ENCODE measurements at regions not wholly inside any gene's neighbourhood (a gene's known extent, or its start where the extent isn't known, plus 50 kb on each side); places are given as distances from the start of the nearest gene placed in this dataset.

DNA sequence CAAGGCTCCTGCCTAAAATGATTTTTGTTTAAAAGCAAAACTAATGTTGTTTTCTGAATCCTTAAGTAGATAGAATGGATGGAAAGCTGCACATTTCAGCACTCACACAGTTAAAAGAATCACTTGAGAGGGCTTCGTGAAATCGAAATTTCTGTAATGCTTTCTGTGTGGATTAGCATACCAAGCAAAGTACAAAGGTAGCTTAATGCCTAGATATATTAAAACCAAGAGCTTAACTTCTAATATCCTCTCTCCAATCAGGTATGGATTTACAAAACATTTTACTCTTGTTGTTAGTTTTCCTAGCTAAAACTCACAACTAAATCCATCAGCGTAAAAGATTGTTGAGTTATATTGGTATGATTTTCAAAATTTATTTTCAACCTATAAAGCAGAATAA, 378.8 kb upstream of the PRMT6 start:
- no peak for DNase-seq (ENCODE audit: low spot score)

DNA sequence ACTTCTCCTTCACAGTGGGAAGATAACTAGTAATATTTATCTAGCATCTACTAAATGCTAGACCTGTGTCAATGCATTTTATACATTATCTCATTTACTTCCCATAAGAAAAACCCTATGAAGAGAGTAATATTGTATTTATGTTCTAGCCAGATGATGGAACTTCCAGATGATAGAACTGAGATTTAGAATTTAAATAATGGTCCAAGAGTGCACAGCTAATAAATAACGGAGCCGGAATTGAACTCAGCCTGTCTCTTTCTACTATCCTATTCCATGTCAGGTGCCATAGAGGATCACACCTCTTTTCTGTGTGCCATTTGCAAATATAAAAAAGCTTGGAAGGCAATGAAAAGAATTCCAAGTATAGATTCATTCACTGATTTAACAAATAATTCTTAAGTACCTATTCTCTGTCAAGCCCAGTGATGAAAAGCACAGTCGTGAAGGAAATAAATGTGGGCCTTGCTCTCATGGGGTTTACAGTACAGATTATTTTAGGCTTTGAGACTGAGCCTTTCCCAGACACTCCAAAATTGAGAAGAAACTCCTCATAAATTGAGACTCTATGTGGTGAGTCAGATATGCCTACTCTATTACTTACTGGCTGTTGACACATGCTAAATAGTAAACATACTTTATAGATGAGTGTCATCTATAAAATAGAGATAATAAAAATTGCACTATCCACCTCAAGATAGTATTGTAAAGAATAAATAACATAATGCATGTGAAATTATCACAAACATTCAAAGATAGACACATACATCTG, 378.0 kb upstream of the PRMT6 start:
- no peak for DNase-seq (ENCODE audit: low spot score)

DNA sequence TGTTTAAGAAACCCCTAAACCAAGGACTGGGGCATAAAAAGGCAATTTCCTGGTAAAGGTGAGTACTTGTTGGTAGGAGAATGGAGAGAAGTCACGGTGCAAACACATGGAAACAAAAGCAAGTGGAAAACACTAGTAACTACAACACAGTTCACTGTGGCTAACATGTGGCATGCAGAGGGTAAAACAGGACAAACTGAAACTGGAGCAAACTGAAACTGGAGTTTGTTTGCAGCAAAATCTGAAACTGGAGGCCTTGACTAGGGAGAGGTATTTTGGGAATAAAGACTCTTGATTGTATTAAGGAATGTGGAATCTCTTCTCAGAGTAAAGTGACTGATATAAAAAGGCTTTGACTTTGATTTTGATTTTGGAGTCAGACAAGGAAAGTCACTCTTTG, 376.3 kb upstream of the PRMT6 start:
- no peak for DNase-seq (ENCODE audit: low spot score)

DNA sequence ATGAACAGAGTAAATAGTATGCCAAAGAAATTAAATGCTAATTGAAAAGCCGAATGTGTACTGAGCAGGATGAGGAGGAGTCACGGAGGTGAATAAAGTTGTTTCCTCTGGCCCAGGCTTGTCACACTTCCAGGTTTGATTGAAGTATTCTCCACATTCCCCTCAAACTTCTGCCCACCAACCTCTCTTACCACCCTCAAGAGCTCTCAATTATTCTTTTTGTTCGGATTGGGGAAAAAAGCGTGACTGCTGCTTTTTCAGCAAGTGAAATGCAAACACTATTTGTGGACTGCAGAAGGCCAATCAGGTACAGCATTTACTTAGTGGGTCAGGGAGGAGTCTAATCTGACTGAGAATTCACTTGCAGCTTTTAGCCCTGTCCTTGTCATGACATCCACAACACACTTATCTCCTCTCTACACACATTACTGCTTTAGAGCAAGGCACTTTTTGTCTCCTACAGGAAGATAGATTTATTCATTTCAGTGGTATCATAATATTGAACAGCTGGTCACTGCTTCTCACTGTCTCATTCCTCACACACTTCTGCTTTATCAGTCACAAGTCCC, 375.6 kb upstream of the PRMT6 start:
- DNase-seq (ENCODE audit: low spot score), result no peak

DNA sequence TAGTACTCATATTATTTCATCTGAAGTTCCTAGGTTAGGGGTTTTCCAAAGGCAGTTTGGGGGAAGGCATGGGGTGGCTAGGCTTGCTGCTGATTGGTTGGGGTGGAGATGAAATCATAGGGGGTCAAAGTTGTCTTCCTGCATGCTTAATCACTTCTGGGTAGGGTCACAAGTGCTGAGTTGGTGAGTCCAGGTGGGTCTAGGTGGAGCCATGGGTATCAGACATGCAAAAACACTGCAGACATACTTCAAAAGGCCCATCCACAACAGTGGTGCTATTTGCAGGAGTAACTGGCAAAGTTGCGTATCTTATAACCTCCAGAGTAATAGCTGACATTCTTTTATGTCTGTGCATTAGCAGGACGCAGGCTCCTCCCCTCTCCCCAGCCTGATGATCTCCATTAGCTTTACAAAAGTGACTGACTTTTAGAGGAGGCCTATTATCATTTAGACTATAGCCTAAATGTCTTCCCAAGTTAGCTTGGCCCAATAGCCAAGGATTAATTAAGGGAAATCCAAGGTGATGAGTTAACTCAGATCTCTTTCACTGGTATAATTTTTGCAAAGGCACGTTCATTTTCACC, 374.4 kb upstream of the PRMT6 start:
- no peak for DNase-seq (ENCODE audit: low spot score)

DNA sequence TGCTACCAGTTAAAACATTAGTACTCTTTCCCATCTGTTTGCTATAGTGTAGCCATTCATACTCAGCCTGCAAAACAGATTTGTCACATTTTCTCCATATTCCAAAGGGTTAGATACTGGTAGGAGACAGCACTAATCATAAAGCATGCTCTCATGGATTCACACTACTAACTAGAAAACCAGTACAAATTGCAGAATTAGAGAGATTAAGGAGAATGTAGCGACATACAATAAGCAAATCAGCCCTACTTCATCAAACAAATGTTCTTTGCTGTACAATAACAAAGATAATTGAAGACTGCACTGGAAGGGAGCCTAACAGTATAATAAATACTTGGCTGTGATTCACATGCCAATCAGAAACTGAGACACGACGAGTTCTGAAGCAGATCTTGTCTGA, 368.0 kb upstream of the PRMT6 start:
- no peak for DNase-seq (ENCODE audit: low spot score)

DNA sequence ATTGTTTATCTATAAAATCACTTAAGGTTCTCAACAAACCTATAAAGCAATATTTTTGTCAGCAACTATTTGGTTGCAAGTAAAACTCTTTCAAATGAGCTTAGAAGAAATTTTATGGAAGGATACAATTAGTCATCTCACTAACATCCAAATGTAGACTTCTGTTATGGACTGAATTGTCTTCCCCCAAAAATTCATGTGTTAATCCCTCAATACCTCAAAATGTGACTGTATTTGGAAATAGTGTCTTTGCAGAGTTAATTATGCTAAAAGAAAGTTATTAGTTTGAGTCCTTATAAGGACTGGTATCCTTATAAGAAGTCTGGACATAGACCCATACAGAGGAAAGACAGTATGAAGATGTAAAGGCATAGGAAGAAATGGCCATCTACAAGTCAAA, 357.8 kb upstream of the PRMT6 start:
- no peak for DNase-seq (ENCODE audit: low spot score)

DNA sequence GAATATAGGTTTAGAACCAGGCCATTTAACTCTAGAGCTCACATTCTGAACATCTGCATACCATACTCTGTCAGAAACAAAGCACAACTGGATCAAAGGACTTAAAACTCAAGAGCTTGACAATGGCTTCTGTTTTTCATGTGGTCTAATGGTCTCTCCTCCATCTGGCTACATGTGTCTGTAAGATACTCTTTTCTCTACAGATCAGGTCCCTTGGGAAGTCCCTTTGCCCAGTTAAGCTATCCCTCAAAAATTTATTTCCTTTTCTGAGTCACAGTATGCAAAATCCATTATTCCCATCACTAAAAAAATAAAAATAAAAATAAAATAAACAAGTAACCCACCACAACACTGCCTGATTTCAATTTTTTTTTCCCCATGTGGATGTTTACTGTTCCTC, 357.0 kb upstream of the PRMT6 start:
- no peak for DNase-seq (ENCODE audit: low spot score)

DNA sequence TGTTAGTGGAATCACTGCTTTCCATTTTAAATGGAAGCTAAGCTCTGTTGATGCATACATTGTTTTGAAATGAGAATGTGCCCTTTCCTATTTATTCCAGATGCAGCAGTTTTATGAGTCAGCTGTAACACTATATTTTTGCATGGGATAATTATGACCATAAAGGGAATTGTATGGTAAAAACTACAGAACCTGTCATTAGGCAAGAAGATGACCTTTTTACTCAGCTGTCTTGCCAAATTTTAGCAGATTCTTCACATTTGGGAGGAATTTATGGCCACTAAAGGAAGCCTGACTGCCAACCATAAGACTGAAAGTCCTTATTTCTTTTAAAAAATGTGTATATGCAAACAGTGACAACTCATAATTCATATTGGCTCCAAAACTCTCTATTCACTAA, 356.3 kb upstream of the PRMT6 start:
- DNase-seq (ENCODE audit: low spot score), result no peak

DNA sequence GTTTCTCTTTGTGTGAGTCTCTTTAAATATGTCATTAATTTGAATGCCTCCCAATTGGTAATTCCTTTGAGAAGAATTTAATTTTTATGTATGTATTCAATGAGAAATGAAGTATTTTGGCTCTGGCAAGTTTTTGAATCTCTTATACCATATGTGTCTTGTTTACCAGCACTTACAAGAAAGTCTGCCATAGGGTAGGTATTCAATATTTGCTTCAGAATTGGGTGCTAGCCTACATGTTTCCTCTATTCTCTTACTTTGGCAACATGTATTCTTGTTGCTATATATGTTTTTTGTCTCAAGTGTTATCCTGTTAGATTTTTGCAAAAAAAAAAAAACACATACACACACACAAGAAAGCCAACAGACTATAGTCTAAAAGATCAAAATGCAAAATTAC, 350.5 kb upstream of the PRMT6 start:
- no peak for DNase-seq (ENCODE audit: low spot score)

DNA sequence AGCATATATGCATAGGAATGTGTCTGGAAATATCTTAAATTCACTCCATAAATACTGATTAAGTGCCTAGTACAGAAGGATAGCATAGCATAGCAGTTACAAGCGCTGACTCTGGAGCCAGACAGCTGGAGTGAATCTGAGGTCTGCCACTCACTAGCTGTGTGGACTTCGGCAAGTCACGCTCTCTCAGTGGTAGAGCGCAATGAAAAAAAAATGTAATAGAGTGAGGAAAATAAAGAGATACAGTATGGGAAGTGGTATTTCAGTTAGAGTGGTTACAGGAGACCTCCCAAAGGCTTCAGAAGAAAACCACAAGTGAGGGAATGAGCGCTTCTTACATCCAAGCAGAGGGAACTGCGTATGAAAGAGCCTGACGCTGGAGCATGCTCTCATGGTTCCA, 338.9 kb upstream of the PRMT6 start:
- no peak for DNase-seq (ENCODE audit: low spot score)

DNA sequence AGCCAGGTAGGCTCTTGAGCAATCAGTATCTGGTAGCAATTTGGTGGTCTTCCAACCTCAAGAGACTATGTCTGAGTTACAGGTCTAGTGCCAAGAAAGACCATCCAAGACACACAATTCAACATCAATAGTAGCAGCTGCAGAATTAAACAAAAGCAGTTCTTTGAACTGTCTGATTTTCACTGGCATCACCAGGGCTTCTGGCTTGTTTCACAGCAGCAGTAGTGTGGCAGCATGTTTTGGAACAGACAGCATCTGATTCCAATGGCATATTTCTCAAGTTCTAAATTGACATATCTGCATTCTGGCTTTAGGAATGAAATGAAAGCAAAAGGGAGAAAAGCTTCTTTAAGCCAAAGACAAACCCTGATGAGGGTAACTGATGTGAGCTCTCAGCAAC, 334.7 kb upstream of the PRMT6 start:
- DNase-seq (ENCODE audit: low spot score), result no peak

DNA sequence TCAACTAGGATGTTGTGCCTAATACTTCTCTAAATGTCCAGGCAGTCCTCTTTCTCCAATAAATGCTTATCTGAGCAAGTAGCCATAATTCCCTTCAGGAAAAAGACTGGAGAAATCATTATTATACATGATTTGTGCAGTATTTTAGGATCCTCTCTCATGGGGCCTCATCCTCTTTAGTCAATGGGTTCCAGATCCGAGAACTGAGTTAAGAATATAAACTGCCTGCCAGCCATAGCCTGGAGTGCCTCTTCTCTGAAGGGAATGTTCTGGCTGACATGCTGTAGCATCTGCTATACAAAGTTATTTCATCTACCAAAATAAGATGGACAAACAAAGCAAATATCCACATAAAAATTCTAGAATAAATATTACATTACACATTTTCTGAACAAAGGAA, 334.0 kb upstream of the PRMT6 start:
- no peak for DNase-seq (ENCODE audit: low spot score)

DNA sequence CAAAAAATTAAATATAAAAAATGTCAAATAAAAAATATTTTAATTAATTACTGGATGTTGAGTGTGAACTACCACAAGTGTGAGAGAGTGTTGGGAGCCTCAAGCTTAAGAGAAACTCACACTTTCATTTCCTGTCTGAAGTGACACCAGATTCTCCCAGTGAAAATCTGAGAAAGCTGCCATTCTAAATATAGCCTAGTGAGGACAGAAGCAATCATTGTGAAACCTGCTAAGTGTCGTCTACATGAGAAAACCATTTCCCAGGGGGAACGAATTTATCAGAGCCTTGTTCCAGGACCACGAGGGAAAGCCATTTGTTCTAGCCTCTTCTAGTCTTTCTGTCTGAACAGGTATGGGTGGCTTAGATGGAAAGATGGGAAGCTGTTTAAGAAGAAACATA, 329.3 kb upstream of the PRMT6 start:
- no peak for DNase-seq (ENCODE audit: low spot score)

DNA sequence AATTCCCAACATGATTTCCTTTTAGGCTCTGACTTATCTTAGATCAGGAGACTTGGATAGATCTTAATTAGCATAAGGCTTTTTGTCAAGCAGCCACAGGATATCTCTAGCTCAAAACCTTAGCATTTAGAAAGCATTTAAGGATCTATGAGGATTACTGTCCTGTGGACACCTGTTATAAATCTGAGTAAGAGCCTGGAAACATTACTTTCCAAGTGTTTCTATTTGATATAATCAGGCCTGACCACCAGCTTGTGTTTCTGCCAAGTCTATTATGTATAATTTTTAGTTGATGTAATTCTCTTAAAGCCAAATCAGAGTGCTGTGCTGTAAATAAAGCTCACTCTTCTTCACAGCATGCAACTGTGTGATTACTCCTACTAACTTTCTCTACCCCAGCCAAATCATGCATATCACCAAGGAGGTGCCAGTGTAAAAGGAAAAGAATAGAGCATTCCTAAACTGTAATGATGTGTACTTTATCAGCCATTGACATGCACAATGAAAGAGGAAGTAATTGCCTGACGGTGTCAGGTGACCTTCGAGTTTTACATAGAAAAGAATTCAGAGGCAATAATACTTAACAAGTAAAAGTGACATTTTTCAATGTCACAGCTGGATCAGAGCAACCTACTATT, 309.9 kb upstream of the PRMT6 start:
- no peak for DNase-seq (ENCODE audit: low spot score)

DNA sequence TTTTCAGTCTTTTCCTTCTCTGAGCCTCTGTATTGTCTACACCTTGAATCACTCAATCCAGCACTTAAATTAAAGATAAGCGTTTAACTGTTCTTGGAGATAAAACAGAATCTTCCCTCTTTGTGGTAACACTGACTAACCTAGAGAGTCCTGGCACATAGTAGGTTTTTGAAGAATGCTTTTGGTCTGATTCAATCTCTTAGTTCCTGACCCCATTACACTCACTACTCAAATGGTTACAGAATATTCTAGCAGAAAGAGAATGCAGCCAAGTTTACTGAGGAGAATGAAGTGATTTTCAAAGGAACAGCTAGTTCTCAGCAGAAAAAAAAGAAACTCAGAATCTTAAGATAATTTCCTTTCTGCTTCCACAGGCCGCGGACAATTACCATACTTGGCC, 309.2 kb upstream of the PRMT6 start:
- DNase-seq (ENCODE audit: low spot score), result no peak

DNA sequence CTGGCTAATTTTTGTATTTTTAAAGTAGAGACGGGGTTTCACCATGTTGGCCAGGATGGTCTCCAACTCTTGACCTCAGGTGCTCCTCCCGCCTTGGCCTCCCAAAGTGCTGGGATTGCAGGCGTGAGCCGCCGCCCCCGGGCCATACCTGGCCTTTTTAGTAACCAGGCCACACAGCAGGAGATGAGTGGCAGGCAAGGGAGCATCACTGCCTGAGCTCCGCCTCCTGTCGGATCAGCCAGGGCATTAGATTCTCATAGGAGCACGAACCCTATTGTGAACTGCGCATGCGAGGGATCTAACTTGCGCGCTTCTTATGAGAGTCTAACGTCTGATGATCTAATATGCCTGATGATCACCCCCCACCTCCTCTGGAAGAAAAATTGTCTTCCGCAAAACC, 308.7 kb upstream of the PRMT6 start:
- DNase-seq (ENCODE audit: low spot score), result no peak

DNA sequence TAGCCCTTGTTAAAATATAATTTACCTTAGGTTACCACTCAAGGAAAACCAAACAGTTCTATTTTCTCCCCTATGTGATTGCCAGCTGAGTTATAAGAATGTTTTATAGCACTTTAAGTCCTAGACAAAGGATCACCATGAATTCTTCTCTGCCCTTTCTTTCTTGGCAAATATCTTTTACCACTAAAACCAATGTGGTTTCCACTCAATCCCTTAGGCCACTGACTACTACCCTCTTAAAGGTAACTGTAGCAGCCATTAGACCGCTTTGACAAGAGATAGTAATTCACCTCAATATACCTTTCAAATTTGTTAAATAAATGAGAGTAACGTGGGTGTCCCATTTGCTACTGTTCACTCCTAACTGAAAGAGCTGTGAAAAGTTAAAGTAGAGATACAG, 307.9 kb upstream of the PRMT6 start:
- DNase-seq (ENCODE audit: low spot score), result no peak

DNA sequence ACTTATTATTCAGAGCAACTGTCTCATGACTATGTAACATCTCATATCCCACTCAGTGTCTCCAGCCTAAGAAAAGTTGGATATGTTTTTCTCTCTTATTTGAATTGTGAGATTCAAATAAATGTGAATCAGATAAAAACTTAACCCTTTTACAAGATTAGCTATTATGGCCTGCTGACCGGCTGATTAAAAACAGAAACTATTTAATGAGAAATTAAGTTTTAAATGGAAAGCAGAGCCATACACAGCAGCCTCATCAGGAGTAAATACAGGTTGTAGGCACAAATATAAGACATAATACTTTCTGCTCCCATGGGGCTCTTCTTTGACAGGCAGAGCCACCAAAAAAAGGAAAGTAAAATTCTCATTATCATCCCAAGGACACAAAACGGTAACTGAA, 307.0 kb upstream of the PRMT6 start:
- DNase-seq (ENCODE audit: low spot score), result no peak

DNA sequence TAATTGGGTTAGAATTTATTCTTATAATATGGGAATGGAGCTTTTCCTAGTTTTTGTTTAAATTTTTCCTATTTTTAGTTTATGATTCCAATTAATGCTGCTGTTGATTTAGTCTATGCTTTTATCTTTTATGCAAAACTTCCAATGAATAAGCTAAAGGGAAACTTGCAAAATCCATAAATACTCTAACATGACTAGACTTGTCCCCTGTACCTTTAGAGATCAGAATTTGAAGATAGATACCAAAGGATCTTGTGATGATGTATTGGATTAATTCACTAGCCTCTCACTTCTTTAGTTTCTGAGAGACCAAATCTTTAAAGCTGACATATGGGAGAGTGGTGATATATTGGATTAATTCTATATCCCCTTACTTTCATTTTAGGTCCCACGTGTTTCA, 306.6 kb upstream of the PRMT6 start:
- no peak for DNase-seq (ENCODE audit: low spot score)

DNA sequence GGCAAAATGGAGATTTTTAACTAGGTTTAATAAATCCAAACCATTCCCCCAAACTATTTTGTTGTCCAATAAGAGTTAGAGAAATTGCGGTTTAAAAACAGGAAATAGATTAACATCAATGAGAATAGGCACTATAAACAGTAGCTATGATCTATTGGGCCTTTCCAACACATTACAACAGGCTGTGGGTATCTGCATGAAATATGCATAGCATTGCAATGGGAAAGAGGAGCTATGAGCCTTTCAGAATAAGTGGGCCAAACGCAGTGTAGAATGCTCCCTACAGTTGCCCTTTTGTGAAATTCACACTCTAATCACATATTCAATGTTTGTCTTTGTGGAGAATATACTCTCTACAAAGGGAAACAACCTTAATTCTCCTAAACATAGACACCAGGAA, 305.5 kb upstream of the PRMT6 start:
- DNase-seq (ENCODE audit: low spot score), result no peak

DNA sequence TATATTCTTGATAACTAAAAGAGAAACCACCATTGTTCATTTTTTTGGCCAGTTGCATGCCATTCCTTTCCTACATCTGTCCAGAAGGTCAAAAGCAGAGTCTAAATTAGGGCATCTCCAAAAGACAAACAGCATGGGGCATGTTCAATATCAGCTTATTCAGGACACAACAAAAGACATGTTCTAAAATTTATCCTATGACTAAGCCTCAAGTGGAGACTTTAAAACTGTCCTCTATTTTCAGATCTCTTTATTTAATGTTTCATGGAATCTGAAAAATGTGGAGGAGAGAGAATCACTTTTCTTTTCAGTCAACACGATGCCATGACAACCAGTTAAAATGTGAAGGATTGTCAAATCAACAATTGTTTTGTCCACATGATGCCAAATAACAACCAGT, 303.4 kb upstream of the PRMT6 start:
- no peak for DNase-seq (ENCODE audit: low spot score)

DNA sequence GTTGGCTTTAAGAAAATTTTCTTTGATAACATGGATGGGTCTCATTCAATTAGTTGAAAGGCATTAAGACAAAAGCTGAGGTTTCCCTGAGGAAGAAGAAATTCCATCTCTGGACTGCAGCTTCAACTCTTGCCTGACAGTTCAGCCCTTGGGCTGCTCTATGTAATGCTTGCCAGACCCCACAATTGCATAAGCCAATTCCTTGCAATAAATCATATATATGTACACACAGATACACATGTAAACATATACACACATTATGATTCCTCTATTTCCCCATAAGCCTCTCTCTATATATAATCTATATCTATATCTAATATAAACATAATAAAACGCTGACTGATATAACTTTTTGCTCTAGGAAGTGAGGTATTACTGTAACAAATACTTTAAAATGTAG, 301.5 kb upstream of the PRMT6 start:
- no peak for DNase-seq (ENCODE audit: low spot score)

Measured in SW480 (cell line).